GM21786 (cell line): ENCODE measurements at regions not wholly inside any gene's neighbourhood (a gene's known extent, or its start where the extent isn't known, plus 50 kb on each side); places are given as distances from the start of the nearest gene placed in this dataset.
"Not testable (repeated sequence)": the region's sequence is repeated elsewhere in the genome, so short reads cannot be mapped to it uniquely, and the experiment has no call there.

Experiments used
- ATAC-seq: cut with Tn5 transposase; IDR thresholded peaks from one replicate; pipeline ENCODE4 v1.9.1; 2021; ENCODE audit not compliant: unreplicated experiment

- no peak for ATAC-seq
Measured at GRCh38 chr7:136333636-136334035, 356.5 kb upstream of the MTPN start.

- ATAC-seq: no peak
Measured at GRCh38 chr7:136326045-136326609, 349.0 kb upstream of the MTPN start.

- ATAC-seq: no peak
Measured at GRCh38 chr7:136325578-136325977, 348.4 kb upstream of the MTPN start.

GRCh38 chr7:136325027-136325426 is 347.9 kb upstream of the MTPN start:
- ATAC-seq: no peak

GRCh38 chr7:136324073-136324704 is 347.0 kb upstream of the MTPN start:
- ATAC-seq: no peak

DNA sequence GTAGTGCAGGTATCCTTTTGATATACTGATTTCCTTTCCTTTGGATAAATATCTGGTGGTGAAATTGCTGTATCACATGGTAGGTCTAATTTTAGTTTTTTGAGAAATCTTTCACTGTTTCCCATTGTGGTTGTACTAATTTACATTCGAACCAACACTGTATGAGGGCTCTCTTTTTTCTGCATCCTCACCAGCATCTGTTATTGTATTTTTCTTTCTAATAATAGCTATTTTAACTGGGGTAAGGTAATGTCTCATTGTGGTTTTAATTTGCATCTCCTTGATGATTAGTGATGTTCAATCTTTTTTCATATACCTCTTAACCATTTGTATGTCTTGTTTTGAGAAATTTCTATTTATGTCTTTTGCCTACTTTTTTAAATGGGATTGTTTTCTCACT is 335.4 kb upstream of the MTPN start:
- no peak for ATAC-seq

- no peak for ATAC-seq
Measured at GRCh38 chr7:136309407-136309806, 332.2 kb upstream of the MTPN start.

GRCh38 chr7:136308230-136308629 is 331.1 kb upstream of the MTPN start:
- ATAC-seq: no peak

- ATAC-seq: no peak
Measured at GRCh38 chr7:136303162-136303561, 326.0 kb upstream of the MTPN start.

DNA sequence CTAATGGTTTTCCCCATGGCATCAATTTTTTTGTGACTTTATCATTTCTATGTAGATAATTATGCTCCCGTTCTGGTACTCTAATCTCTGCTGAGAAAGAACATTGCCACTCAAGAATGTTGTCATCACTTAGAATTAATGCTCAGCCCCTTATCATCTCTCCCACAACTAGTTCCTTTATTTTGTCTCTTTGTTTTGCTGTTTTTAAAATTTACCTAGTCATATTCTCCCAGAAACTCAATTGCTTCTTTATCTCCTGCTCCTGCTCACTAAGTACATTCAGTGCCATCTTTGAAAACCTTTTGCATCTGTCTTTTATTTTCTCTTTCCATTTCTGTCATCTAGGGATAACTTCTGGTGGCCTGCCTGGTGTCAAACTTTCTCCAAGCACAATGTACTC is 324.9 kb upstream of the MTPN start:
- no peak for ATAC-seq

DNA sequence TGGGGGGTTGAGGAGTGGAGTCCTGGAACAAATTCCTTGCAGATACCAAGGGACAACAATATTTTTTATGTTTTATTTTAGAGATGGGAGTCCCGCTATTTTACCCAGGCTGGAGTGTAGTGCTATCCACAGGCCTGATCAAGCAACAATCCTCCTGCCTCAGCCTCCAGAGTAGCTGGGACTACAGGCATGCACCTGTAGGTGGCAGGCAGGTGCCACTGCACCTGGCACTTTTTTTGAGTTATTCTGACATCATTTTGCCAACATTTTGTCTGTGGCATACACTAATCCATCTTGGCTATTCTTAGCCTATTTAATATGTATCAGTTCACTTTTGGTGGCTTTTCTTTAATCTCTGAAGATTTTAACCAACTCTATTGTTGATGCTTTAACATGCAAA is 317.8 kb upstream of the MTPN start:
- no peak for ATAC-seq

DNA sequence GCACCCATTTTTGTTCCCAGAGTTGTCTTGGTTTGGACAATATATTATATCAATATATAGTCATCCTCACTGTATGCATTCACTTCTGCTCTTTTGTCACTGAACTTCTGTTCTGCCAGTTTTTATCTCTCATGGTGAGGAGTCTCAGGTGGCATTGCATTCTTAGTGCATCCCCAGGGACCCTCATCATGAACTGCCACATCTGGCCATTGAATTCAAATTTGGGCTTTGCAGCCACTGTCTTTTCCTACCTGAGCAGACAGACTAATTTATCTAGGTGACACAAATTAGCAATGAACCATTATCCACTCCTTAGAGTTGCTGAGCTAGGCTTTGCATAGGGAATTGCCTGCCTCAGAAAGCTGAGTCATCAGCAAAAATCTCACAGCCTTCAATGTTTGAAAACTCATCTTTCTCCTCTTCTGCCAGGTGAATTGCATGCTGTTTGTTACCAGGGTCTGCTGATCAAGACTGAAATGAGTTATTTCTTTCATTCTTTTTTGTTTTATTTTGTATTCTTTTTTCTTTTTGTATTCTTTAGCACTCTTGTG is 316.8 kb upstream of the MTPN start:
- no peak for ATAC-seq

GRCh38 chr7:136293272-136293671 is 316.1 kb upstream of the MTPN start:
- ATAC-seq: peak; percentile 83

- no peak for ATAC-seq
Measured at GRCh38 chr7:136292365-136292764, 315.2 kb upstream of the MTPN start.

DNA sequence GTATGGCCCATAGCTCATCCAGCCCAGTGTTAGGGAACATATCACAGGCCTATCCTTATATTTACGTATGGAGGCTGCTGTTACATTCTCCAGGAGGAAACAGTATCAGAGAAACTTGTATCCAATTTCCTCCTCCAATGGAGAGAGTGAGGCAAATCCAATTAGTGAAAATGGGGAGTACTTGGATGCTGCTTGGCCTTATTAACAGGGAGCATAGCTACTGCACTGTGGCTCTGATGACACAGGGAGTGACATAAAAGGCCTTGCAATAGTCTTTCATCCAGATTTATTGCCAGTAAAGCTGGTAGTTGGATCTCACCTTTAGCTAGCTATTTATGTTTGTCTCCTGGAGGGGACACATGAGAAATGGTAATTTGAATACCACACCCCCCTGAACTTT is 313.2 kb upstream of the MTPN start:
- no peak for ATAC-seq

- no peak for ATAC-seq
Measured at GRCh38 chr7:136278057-136278456, 300.9 kb upstream of the MTPN start.

DNA sequence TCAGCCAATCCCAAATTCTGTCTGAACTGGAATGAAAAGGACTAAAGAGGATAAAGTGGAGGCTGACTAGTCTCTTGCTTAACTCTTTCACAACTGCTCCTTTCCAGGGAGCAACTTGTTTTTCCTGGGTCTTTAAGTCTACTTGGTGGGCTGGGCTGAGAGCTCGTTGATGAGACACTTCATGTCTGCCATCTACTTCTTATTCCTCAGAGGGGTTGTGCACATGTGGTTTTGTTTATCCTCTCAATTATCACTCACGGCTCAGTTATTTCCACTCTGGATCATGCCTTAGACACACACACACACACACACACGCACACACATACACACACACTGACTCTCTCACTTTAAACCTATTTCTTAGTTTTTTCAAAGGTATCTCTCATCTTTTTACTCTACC is 298.6 kb upstream of the MTPN start:
- no peak for ATAC-seq

DNA sequence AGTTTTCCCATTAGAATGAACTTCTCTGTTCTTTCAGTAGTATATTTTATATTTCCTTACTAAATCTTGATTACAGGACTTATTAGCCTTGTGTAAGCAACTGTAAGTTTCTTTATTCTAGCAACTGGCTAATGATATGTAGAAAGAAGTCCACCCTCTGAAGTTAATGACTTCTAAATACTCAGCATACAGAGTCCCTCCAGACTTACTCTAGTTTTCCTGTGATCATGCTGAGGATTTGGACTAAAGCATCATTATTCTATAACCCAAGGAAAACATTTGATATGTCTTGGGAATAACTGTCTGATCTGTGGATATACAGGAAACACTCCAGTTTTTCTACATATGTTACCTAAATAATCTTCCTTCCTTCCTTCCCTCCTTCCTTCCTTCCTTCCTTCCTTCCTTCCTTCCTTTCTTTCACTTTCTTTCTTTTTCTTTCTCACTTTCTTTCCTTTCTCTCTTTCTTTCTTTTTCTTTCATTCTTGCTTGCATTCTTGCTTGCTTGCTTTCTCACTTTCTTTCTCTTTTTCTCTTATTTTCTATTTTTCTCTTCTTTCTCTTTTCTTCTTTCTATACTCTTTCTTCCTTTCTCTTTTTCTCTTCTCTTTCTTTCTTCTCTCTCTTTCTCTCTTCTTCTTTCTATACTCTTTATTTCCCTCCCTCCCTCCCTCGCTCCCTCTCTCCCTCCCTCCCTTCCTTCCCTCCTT is 297.6 kb upstream of the MTPN start:
- ATAC-seq: no peak

GRCh38 chr7:136272934-136273333 is 295.8 kb upstream of the MTPN start:
- ATAC-seq: no peak

DNA sequence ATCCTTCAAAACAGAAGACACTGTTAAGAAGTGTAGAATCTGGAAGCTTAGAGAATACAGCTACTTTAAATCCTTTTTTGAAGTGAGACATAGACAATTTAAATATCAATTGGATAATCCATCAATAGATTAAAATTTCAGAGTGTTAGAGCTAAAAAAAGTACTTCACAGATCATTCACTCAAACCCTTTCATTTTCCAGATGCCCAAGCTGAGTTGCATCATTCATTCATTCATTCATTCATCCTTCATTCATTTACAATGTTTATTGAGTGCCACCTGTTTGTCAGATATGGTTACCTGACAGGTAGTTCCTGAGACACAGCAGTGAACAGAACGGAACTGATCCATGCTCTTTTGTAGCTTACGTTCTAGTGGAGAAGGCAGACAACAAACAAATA is 290.7 kb upstream of the MTPN start:
- ATAC-seq: no peak

DNA sequence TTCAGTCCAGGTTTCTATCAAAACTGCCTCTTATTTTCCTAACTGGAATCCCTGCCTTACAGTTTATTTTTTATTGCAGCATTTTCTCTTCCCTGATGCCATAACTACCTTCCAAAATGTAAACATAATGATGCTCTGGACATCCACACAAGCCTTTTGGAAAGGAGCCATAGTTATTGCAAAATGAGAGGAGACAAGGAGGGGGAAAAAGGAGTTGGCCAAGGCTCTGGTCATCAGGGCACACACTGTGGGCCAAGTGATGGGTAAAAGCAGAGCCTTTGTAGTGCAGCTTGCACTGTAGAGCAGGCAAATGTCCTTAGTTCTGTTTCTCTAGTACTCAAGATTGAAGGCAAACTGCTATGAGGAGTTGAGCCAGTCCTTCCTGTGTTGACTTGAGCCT is 289.3 kb upstream of the MTPN start:
- no peak for ATAC-seq

GRCh38 chr7:136264304-136264703 is 287.1 kb upstream of the MTPN start:
- not testable (repeated sequence) for ATAC-seq
